Skeletal muscle tissue (tissue), 3 donors: ENCODE measurements at regions not wholly inside any gene's neighbourhood (a gene's known extent, or its start where the extent isn't known, plus 50 kb on each side); places are given as distances from the start of the nearest gene placed in this dataset.

Experiments
- H3K27ac ChIP-seq: one replicate; pipeline ENCODE4 v1.7.0; 2013; ENCODE audit warnings: mild to moderate bottlenecking, low read depth, low read length, inconsistent platforms
- H3K27me3 ChIP-seq, 3 donors: one replicate each; pipeline ENCODE4 v1.7.0; 2013; ENCODE audit warnings: low read length in 3 of 3; ENCODE audit not compliant: control insufficient read depth in 3 of 3, insufficient read depth in 3 of 3
- H3K36me3 ChIP-seq, 3 donors: one replicate each; pipeline ENCODE4 v1.7.0; 2013; ENCODE audit warnings: low read length in 3 of 3; ENCODE audit not compliant: control insufficient read depth in 3 of 3, insufficient read depth in 3 of 3
- H3K4me1 ChIP-seq, 3 donors: one replicate each; pipeline ENCODE4 v1.7.0; 2013; ENCODE audit warnings: low read length in 3 of 3, mild to moderate bottlenecking in 3 of 3; ENCODE audit not compliant: control insufficient read depth in 3 of 3, insufficient read depth in 3 of 3
- H3K4me3 ChIP-seq, 3 donors: one replicate each; pipeline ENCODE4 v1.7.0; 2013; ENCODE audit warnings: low read length in 3 of 3
- H3K9ac ChIP-seq, 3 donors: one replicate each; pipeline ENCODE4 v1.7.0; 2013; ENCODE audit warnings: low read length in 3 of 3, mild to moderate bottlenecking in 3 of 3, moderate library complexity in 2 of 3, low read depth in 1 of 3
- H3K9me3 ChIP-seq, 3 donors: one replicate each; pipeline ENCODE4 v1.7.0; 2013; ENCODE audit warnings: low read length in 3 of 3; ENCODE audit not compliant: control insufficient read depth in 3 of 3
- donor health status: Osteomylitis.

- Histone ChIP-seq H3K9me3 (no peaks in the 10 kb centered on the region), H3K9ac (no peak overlapping the region), H3K27ac (no peak overlapping the region), H3K4me1 (peaks cover 0 to 4% (median 0%) of the 10 kb centered on the region in 3 donors), H3K36me3 (no peaks in the 10 kb centered on the region), H3K4me3 (no peak overlapping the region), H3K27me3 (peaks cover 0 to 2% (median 0%) of the 10 kb centered on the region in 3 donors)
Measured at GRCh38 chr16:55426865-55427484, 52.0 kb upstream of the MMP2 start.
